ENCODE measurements at regions not wholly inside any gene's neighbourhood (a gene's known extent, or its start where the extent isn't known, plus 50 kb on each side); places are given as distances from the start of the nearest gene placed in this dataset.

DNA sequence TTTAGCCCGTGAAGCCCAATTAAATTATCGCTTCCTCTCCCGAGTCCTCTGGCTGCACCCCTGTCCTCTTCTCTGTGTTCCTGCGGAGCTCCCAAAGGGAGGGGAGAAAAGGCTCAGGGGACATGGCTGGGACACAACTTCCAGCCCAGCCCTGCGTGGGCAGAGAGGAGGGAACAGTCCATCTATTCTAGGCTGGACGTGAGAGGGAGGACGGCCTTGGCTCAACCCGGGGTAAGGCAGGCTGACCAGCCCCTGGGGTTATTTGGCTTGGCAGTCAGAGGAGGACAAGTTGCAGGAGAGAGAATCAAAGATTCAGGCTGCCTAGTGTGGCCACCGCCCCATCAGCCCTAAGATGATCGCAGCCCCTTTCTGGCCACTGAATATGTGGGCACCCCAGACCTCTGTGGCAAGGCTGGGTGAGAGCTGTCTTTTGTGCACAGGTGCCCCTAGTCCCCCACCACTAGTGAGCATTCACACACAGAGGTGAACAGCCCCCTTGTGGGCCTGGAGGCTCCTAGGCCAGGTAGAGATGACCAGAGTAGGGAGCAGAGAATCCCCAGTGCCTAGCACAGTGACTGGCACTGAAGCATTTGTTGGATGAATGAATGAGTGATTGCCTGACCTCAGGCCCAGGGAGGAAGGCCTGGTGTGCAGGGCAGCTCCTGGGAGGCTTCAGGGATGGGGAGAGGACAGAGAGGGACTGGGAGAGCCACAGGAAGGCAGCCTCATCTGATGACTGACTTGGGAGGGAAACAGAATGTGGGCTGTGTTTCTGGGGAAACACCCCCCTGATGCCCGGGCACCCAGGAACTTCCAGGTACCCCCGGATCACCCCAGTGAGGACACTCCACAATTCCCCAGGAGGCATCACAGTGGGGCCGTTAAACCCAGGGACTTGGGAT lies 133.9 kb downstream of the C9orf50 start:
- DNase-seq = no peak

DNA sequence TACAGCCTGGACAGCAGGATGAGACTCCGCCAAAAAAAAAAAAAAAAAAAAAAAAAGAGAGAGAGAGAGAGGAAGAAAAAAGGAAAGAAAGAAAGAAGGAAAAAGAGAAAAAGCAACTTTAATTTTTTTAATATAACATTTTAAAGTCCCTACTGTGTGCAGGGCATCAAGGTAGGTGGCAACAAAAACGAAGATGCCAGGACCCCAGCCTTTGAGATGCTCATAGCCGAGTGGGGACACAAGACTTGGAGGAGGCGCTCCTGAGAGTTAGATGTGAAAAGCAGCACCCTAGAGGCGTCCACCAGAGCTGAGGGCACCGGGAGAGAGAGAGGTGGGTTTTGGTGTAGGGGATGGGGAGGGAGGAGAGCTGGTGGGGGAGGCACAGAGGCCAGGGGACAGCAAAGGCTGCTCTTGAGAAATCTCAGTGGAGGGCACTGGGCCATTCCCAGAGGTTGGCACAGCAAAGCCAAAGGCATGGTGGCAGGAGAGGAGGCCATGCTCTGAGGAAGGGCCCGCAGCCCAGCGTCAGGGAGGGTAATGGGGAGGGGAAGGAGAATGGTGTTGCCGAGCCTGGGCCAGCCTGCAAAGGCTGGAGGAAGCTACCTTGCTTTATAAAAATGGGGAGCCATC lies 135.6 kb downstream of the C9orf50 start:
- no peak for DNase-seq

DNA sequence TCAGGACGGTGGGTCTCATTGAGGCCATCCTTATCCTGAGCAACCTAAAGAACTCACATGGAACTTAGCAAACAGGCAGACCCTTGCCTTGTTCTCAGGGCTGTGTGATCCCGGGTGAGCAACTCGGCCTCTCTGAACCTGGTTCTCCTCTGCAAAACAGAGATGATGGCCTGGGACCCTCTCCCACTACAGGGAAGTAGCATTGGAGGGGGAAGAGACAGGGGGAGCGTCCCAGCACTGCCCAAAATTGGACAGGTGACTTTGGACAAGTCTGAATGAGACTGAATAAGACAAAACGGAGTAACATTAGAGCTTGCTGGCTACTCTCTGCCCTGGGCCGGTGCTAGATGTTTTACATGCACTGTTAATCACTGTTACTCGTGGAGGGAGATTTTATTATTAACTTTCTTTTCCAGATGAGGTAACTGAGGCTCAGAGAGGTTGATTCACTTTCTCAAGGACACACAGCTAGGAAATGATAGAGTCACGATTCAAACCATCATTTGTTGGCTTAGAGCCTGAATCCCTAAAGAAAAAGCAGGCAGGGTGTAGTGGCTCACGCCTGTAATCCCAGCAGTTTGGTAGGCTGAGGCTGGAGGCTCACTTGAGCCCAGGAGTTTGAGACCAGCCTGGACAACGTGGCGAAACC lies 136.4 kb downstream of the C9orf50 start:
- DNase-seq = no peak

DNA sequence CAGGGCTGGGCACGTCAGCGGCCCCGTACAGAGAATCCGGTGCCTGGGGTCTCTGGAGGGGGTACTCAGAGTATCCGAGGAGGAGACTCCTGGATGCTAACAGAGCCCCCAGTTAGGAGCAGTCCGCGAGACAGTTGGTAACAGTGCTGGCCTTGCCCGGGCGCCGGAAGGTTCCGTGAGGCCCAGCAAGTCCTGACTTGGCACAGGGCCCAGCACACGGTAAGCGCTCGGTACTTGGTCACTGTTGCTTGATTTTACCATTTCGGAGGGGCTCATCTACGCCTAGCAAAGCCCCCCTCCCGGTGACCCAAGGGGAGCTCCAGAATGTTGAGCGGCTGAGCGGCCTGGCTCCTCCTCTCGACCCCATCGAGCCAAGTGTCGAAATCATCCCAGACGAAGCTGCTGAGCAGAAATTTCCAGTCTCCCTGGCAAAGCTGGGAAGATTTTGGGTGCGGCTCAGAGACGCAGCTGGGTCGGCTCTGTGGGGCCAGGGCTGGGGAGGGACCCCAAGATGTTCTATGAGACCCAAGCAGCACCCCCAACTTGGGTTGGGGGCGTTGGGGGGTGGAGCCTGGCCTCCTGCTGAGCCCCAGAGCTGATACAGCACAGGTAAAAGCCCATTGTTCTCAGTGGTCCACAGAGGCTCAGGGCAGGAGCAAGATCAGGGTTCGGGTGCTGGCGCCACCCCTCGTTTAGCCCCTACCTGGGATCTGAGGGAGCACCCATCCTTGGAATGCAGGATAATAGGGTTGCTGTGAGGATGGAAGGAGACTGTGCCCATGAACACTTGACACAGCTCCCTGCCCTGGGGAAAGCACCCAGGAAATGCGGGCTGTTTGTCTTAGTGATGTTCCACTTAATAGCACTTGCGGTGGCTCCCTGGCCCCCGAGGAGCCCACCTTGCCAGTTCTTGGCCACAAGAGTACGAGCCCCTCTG lies 137.2 kb downstream of the C9orf50 start:
- DNase-seq = peak; percentile 47

DNA sequence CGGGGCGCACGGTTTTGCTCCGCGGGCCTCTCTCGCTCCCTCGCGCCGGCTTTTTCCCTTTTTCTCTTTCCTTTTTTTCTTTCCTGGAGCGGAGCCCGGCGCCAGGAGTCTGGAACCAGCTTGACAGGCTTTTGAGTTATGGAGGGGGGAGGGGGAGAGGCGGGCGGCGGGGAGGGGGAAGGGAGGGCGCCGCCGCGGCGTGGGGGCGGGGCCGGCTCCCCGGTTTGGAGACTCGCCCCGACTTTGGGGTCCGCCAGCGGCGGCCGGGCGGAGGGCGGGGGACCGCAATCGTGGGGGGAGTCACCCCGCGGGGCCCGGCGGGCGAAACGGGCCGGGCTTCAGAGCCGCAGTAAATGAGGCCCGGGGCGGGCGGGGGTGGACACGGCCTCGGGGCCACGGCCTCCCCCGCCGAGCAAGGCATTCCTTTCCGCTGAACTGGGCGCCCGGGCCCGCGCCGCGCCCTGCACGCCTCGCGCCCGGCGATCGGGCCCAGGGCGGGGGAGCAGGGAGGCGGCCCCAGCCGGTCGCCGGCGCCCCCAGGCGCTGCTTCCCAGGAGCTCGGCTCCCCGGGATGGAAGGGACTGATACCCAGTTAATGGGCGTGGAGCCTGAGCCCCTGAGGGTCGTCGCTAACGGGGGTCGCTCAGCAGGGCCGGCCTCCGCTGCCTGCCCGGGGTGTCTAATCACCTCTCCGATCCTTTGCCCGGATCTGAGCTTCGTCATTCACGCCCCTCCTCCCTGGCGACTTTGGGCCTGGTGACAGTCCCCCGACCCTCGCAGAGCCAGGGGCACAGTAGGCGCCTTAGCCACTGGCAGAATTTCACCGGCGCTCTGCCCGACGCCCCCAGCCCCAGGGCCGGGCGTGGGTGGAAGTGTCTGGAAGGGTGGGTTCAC lies 138.1 kb downstream of the C9orf50 start:
- peak; percentile 53 for DNase-seq

DNA sequence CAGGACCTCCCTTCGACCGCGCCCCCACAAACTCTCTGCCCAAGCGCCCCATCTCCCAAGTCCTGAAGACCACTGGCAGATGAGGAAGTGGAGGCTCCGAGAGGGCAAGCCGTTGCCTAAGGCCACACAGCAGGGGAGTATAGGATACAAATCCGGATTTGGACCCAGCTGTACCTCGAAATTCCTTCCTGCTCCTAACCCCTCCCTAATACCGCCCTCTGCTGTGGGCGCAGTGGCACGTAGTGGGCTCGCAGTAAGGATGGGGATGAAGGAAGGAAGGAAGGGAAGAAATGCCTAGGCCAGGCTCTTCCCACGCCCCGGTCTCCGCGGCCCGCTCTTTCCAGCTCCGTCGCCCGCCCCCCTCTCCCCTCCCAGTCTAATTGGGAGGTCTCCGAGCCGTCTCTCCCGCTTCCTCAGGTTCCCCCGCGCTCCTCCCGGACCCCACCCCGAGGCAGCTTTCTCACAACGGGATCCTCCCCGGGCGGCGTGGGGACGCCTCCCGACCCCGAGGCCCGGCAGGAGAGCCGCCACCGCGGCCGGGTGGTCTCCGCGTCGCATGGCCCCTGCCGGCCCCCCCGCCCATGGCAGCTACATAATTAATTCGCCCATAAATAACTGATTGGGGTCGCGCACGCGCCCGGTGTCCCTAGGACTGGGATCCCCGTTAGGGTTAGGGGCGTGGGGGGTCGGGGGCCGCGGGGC lies 138.9 kb downstream of the C9orf50 start:
- DNase-seq = no peak

DNA sequence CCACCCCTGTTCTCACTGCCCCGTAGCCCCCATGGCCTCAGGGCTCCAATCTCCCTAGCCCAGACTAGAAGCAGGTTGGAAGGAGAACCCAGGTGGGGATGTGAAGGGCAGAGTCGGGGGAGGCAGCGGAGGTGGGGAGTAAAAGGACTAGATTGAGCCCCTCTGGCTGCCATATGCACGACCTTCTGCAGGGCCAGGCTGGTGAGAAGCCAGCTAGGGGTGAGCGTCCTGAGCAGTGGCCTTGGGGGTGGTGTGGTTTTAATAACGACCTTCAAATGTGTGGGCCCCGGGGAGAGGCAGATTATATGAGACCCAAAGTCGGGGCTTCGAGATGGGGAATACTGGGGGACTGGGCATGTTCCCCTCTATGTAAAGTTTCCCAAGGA lies 139.5 kb downstream of the C9orf50 start:
- DNase-seq = no peak

DNA sequence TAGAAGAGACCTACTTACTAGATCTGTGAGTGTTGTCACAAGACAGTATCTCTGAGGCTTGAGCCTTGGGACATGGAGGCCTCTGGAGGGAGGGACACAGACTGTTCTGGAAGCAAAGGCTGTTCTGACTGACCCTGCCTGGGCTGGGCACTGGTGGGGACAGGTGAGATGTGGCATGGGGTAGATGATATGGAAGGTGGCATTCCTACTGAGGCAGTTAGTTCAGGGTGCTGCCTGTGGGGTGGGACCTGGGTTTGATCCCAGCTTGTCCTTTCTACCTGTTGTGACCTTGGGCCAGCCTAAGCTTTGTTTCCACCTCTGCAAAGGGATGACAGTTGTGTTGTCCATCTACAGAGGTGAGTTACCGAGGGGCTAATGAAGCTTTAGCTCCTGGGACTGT lies 140.2 kb downstream of the C9orf50 start:
- no peak for DNase-seq

DNA sequence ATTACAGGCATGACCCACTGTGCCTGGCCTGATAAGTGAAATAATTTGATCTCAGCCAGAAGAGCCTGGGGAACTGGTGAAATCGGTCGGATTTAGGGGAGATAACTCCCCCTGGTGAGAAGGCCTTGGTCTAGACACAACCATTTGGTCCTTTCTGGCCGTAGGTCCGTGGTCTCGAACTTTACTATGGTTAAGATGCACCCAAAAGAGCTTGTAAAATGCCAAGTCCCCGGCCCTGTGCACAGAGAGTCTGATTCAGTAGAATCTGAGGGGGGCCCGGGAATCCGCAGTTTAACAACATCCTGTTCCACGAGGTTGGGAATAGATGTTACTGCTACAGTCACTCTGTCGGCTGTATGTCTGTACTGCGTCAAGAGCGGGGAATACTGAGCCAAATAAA lies 140.7 kb downstream of the C9orf50 start:
- DNase-seq = no peak

DNA sequence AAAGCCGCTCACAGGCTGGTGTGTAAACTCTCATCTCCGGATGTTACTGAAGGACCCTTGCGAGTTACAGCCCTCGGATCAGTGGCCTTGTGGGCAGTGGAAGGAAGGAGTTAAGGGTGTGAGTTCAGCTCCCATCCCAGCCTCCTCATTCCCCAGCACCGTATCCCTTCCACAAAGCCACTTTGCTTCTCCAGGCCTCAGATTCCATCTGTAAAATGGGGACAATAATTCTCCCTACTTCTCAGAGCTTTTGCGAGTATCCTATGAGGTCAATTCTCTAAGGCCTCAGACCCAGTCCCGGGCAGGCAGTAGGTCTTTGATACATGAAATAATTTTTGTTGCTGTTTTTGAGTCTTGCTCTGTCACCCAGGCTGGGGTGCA lies 141.3 kb downstream of the C9orf50 start:
- DNase-seq = no peak

DNA sequence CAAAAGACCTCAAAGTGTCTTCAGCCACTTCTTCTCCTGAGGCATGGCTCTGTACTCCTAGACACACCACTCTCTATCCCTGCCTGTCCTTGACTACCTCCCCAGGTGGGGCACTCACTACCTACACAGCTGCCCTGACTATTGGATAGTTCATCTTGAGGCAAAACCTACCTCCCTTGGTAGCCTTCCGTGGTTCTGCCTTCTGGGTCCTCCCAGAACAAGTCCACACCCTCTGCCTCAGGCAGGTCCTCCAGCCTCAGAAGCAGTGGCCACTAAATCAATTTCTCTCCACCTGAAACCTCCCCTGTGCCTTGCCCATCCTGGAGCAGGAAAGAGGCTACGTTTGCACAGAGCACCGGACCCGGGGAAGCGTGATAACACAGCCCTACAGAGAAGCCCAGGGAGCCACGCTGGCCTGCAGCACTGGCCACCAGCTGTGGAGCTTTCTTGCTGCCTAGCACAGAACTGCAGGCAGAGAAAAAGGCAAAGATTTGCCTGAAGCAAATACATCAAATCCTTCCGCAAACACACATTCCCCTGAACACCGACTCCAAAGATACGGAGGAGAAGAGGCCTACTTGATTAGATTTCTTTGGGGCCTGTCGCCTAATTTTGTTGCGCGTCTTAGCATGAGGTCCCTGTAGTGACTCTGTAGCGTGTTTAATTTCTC lies 141.8 kb downstream of the C9orf50 start:
- DNase-seq = no peak

DNA sequence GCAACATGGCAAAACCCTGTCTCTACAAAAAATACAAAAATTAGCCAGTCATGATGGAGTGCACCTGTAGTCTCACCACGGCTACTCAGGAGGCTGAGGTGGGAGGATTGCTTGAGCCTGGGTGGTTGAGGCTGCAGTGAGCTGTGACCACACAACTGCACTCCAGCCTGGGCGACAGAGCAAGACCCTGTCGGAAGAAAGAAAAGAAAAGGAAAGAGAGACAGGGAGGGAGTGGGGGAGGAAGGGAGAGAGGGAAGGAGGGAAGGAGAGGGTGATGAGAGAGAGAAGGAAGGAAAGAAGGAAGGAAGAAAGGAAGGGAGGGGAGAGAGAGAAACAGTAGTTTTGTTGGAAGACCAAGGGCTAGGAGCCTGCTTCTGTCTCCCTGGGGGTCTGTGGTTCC lies 142.4 kb downstream of the C9orf50 start:
- DNase-seq = no peak

DNA sequence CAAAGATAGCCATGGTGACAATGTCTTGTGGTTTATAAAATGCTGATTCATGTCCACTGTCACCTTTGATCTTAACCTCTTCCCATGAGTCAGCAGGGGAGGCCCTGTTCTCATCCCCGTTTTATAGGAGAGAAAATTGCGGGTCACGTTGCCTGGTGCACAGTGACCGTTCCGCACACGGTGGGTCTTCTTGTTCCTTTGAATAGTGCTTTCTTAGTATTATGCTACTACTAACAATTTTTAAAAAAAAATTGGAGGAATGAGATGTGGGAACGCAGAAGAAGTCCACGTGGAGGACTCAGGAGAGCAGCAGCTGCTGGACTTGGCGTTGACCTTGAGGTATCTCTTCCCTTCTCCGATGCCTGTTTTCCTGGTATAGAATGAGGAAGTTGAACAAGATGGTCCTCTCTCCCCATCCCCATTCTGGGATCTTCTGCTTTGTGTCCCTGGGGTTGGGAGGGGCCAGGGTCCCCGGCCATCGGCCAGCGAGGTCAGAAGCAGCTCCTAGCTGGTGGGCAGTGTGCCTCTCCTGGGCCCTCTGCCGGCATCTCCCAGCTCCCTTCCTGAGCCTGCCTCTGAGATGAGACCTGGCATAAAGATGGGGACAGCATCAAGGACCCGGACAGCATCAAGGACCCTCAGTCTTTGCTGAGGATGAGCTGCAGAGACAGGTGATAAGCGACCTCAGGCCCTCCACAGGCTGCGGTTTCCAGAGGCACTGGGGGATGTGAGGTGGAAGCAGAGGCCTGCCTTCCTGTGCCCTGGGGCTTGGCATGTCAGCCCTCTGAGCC lies 143.9 kb downstream of the C9orf50 start:
- DNase-seq = no peak

DNA sequence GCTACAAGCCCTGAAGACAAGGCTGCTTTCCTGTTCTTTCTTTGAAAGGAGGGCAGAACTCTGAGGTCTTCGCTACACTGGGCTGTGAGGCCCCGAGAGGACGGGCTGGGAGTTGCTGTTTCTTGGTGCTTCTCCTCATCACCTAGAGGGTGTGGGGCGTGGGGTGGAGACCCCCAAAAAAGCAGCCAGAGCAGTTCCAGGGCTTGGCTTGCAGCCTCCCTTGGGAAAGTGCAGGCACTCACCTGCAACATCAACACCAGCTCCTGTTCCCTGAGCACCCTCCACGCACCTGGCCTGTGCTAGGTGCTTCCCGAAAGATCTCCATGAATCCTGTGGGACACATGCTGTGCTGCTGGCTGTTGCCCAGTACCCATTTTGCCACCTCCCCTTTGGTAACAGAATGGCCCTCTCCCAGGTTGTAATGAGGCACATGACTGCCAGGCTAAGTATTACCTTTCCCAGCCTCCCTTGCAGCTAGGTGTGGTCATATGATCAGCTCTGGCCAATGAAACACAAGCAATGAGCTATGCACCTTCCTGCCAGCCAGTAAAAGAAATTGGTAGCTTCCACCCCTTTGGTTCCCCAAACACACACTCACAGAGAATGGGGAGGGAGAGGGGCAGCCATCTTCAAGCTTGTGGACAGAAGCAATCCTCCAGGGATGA lies 146.0 kb downstream of the C9orf50 start:
- DNase-seq = no peak

DNA sequence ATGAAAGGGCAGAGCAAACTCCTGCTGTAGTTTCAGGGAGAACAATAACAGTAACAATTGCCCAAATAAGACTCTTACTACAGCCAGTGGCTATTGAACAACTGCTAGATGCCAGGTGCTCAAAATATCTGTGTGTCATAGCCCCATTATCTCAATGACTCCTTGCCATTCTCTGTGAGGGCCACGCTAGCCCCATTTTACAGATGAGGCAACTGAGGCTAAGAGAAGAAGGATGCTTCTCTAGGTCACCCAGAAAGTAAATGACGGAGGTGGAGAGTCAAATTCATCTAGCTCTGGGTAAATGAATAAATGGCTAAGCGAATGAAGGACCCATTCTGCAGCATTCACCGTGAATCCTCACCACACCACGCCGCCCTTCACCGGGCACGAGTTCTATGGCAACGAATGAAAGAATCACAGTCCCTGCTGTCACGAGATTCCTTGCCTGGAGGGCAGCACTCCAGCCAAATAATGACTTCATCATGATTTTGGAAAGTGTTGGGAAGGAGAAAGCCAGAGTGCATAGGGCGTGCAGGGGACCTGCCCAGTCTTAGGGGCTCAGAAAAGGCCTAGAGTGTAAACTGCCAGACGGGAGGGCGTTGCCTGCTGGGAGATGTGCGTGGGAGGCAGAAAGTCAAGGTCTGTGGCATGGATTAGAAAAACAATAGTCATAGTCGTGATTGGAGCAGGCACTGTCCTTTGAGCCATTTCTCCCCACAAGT lies 147.2 kb downstream of the C9orf50 start:
- DNase-seq = no peak

DNA sequence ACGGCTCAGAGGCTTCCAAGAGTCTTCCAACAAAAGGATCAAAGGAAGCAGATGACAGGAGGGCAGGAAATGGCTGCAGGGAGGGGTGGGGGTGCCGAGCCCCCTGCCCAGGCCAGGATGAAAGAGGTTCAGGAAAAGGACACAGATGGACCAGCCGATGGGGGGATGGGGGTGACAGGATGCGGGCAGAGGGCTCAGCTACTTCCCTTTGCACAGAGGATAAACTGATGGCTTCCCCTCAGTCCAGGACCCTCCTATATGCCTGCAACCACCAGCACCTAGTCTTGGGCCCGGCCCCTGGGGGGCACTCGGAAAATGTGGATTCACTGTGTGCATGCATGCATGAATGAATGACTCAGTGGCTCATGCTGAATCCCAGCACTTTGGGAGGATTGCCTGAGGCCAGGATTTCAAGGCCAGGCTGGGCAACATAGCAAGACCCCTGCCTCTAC lies 148.2 kb downstream of the C9orf50 start:
- no peak for DNase-seq

DNA sequence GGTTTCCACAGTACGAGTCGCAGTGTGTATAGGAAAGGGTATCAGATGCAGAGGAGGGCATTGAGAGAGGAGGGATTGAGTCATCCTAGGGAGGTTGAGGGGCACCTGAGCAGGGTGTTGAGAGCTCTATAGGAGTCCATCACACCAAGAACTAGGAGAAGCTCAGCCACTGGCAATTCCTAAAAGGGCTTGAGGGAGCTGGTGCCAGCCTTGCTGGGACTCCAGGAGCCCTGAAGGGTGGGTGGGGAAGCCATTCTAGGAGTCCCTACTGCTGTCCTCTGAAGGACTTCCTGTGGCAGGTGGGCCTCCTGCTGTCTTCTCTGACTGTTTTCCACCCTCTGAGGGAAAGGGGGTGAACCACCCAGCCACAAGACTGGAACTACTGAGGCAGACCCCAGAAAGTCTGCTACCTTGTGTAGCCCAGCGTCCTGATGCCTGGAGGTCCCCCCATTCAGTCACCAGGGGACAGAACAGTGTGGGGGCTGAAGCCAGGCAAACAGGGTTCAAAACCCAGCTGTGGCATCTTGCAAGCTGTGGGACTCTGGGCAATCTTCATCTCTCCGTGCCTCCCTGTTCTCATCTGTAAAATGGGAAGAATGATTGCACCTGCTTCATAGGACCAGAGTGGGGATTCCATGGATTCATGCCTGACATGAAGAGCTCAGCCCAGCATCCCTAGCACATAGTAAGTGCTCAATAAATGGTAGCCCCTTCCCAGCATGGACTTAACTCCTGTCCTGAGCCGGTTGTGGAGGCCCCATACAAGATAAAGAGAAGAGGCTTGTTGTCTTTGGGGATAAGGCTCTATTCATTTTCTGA lies 149.5 kb downstream of the C9orf50 start:
- peak; percentile 37 for DNase-seq

DNA sequence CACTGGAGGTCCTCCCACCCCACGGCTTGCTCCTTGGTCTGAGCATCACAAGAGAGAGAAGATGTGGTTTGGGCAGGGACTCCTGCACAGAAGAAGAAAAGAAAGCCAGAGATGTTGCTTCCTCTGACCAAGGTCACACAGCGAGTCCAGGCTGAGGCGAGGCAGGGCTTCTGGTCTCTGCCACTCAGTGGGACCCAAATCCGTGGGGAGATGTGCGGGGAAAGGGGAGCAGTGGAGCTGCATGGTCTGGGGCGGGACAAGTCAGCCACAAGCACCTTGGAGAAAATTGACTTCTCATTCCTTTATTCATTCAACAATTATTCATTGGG lies 150.9 kb downstream of the C9orf50 start:
- no peak for DNase-seq

Measured in stimulated activated CD8-positive, alpha-beta memory T cell treated with anti-CD3 and anti-CD28 coated beads, Interleukin-4, amount 100 ng/mL, for 48 hours (primary cell).